Right ventricle myocardium superior (tissue), 1 donor: ENCODE measurements at regions not wholly inside any gene's neighbourhood (a gene's known extent, or its start where the extent isn't known, plus 50 kb on each side); places are given as distances from the start of the nearest gene placed in this dataset.
"Not testable (repeated sequence)": the region's sequence is repeated elsewhere in the genome, so short reads cannot be mapped to it uniquely, and the experiment has no call there.

Source experiments
- ATAC-seq: fragments of 200-7000 bp; cut with Tn5 transposase; one replicate; pipeline ENCODE4 v1.9.1; 2020; ENCODE audit warnings: mild to moderate bottlenecking; ENCODE audit not compliant: poor library complexity
- DNase-seq: peaks from one replicate; pipeline ENCODE4 v3.0.0-alpha.2; 2020
- intact Hi-C: fragments of 100-400 bp; cut with DNase I; formaldehyde crosslinking; loops from one replicate; pipeline ENCODE4 v1.11.2; 2022
- donor health status: DM: no; HTN: yes; CAD: no; lungs with severe emphysema.

DNA sequence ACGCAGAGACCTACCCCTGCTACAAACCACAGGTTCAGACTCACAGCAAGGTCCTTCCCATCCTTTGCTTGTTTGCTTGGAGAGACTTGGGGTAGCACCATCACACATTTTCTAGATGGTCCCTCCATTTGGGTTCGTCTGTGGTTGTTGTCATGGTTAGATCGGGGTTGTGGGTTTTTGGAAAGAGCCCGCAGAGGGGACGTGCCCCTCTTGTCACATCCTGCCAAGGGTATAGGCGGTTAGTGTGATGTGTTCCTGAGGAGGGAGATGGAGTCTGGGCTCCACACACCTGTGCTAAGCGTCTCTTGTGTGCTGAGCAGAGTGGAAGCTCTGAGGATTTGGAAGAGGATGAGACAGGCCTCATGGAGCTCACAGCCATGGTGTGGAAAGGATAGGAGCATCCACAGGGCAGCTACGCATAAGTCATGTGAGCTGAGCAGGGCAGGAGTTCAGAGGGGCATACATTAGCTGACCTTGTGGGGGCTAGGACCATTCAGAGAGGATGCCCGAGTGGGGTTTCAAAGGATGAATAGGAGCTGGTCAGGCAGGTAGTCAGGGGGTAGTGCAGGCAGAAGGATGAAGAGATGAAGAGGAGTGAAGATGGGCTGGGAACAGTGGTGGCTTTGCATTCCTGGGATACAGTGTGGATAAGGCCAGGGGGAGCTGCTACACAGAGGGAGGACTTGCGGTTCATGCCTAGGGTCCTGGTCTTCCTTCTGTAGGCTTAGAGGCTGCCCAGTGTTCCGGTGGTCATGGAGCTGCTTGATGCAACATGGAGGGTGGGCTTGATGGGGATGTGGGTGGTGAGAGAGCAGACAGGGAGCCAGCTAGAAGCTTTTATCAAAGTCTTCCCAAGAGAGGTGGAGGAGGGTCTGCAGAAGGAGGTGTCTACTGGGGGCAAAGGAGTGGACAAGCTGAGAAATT is 62.9 kb downstream of the ACKR3 start:
- intact Hi-C loops: loop anchor here (5.0 kb wide), 1 partner anchor 320 kb away; no protein-coding TSS in a partner anchor
- ATAC-seq (no peak), DNase-seq (no peak)

DNA sequence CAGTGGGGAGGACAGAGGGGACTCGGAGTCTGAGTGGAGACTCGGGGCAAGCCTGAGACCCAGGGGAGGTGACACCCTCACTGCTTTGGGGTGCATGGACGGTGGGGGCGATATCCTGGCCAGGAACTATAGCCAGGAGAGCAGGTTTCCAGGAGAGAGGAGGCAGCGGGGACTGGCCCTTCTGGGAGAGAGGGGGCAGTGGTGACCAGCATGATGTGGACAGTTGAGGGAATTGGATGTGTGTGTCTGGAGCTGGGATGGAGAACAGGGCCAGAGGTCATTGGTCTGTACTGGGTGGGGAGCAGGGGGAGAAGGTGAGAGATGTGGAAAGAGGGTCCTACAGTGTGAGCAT is 63.6 kb downstream of the ACKR3 start:
- ATAC-seq: no peak
- DNase-seq: no peak
- intact Hi-C loops: loop anchor here (5.0 kb wide), 1 partner anchor 321 kb away; no protein-coding TSS in a partner anchor

DNA sequence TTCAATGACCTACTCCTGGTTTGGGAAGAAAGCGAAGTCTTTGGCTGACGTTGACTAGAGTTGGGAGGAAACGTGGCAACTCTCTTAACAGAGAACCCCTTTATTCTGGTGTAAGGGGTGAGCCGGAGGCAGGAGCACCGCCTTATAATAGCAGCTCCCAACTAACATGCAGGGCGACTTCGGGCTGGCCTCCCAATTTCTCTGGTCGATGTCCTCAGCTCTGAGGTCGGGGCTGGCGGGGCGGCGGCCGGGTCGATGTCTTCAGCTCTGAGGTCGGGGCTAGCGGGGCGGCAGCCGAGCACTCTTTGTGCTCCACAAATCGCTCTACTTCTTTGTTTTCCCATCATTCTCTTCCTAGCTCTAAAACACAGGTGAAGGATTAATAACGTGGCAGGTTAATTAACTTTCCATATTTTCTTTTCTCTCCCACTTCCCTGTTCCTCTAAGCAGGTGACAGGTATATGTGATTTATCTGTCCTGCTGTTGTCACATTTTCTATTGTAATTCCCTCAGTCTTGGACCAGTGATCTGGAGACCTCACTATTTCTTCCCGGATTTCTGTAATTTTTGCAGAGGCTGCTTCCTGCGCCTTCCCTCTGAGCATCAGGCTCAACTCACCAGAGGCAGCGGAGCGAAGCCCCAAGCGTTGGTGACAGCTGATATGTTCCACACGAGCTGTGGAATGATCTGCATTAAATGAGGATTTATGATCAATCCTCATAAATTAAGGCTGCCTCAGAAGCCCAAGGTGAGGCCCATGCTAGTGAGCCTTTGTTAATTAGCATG is 64.3 kb downstream of the ACKR3 start:
- no peak for ATAC-seq
- intact Hi-C loops: loop anchor here (5.0 kb wide), 1 partner anchor 322 kb away; no protein-coding TSS in a partner anchor
- DNase-seq: no peak

DNA sequence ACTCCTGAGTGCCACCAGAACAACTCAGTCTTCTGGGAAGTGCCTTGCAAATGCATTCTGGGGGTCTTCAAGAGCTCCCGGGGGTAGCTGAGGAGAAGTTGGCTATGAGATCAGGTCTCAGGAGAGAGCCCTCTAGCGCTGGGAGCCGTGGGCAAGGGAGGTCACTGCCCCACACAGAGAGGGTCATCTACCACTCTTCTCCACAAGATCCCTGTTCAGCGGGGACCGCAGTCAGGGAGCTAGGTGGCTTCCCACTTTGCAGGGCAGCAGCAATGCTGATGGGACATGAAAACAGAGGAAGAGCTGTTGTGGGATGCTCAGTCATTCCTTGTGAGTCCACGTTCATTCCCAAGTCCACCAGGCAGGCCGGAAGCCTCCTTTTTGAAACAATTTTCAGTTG is 66.6 kb downstream of the ACKR3 start:
- intact Hi-C loops: no loop called here
- no peak for DNase-seq
- ATAC-seq: no peak

DNA sequence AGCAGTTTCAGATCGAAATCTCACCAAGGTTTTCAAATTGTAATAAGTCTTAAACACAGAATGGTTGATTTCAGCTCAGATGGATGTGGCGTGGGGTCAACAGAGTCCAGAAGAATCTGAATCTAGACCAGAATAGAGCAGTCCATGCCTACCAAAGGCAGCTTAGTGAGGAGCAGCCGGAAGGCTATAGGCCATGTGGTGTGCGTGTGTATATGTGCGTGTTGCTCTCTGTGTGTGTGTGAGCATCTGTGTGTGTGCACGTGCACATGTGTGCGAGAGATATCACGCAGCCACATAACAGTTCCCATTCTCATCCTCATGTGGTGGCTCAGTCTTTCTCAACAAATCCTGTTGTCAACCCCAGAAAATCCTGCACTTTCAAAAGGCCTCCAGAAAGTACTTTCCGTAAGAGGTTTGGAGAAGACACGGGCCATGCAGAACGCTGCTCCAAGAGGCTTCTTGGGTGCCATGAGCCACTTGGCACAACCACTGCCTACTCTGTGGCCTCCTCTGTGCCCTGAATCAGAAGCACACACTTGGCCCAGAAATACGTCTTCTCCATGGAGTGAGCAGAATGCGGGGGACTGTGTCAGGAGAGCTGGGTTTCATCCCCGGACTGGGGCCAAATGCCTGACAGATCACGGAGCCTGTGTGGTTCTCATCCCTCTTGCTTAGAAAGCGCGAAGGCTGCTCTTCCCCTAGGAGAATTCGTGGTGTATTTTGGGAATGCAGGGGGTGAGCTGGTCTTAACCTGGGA is 67.3 kb downstream of the ACKR3 start:
- ATAC-seq: no peak
- intact Hi-C loops: no loop called here
- no peak for DNase-seq

DNA sequence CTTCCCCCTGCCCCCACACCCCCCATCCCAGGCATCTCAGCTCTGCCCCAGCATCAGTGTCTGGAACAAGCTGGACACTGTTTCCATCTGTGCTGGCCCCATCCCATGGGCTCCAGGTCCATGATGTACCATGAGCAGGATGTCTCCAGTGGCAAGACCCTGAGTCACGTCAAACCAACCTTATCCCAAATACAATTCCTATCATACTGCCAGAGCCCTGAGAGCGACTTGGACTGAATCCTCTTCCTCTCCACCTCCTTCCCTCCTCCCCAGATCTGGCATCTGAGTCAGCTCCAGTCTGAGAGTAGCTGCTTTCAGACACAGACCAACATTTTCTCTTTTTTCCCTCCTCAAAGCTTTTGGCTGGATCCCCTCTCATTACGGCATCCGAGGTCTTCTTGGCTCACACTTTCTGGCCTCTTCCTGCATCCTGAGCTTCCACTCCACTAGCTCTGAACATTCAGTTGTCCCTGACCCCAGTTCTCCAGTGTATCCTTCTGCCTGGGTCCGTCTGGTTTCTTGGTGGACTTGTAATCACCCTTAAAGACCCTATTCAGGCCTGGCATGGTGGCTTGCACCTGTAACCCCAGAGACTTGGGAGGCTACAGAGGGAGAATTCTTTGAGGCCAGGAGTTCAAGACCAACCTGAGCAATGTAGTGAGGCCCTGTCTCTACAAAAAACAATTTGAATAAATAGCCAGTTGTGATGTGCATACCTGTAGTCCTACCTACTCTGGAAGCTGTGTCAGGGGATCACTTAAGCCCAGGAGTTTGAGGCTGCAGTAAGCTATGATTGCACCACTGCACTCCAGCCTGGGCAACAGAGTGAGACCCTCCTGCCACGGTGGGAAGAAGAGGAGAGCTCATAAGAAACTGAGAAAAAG is 68.3 kb downstream of the ACKR3 start:
- no peak for ATAC-seq
- intact Hi-C loops: no loop called here
- no peak for DNase-seq

DNA sequence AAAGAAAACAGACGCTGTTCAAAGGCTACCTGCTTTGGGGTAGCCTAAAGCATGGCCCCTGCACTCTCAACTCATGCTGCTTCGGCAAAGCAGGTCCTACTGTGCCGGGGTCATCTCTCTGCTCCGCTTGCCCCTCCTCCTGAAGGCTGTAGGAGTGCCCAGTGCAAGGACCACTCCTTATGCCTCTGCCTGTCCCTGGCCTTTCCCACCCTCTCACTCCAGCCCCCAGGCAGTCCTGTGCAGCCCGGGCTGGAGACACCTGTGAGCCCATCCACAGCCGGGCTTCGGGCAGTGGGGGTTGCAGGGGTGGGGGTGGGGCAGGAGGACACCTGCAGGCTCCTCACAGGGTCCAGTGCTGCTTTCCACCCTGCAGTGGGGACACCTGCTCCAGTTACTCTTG is 69.1 kb downstream of the ACKR3 start:
- DNase-seq (no peak), ATAC-seq (no peak)
- intact Hi-C loops: no loop called here

DNA sequence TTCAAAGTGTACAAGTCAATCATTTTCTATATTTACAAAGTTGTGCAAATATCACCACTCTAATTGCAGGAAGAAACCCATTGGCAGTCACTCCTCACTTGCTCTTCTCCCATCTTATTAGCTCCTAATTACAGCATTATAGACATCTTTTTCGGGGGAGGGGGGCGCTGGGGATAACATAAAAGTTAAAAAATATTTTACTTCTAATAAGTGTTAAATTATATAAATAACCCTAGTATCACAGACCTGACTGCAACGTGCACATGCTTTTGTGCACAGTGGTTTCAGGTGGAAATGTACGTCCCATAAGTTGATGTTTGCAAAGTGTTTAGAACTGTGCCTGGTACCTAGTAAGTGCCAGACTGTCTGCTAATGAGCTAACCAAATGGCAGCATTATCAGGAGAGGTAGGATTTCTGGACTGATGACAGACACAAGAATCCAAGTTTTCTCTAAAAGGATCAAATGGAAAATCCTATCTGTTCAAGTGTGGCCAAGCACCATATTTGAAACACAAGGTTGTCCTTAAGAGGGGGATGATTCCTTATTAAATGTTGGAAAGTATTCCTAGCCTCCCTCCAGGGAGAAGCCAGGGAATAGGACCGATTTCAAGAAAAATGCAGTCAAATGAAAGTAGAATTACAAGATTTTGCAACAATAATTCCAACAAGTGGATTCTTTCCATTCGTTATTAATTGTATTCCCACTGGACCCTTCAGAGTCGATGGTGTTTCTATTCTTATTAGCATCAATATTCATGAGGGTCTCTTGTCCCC is 70.0 kb downstream of the ACKR3 start:
- no peak for DNase-seq
- no peak for ATAC-seq
- intact Hi-C loops: no loop called here

DNA sequence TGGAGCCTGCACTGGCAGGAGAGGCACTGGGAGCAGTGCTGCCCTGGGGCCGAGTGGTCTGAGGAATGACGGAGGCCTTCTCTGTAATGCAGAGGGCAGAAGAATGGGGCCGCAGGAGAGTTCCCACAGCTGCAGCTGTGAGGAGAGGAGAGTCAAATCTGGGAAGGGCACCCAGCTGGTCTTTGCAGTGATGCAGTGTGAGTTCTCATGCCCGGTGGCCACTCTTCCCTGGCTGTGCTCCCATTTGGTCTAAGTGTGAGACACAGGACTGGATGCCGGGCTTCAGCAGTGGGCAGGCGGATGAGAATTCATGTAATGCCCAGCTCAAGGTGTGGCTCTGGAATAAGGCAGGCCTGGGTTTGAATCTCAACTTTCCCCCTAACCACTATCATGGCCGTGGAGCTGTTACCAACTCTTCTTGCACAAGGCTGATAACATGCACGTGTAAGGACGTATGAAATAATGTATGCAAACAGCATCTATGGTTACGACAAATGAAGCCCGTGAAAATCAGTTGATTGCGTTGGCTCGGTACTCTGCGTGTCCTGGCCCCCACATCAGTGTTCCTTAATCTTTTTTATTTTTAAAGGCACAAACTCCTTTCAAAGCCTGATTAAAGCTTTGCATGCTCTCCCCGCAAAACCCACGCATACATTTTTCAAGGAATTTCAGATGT is 71.6 kb downstream of the ACKR3 start:
- ATAC-seq: no peak
- intact Hi-C loops: no loop called here
- no peak for DNase-seq

DNA sequence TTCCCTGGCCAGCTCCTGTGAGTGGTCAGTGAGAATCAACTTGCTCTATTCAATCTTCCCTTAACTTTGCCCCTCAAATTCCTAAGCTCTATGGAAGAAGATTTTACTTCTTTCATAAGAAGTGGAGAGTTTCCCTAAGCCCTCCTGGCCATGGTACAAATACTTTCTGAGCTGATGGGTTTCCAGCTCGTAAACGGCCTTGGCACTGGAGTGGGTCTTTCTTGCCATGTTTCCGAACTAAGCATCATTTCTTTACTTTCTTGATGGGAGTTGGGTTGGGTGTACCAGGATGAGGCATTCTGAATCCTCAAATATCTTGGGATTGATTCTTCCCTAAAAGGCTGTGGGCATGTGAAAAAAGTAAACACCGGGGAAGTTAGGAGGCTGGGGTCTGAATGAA is 72.5 kb downstream of the ACKR3 start:
- intact Hi-C loops: no loop called here
- ATAC-seq: peak; percentile 4
- DNase-seq: no peak

DNA sequence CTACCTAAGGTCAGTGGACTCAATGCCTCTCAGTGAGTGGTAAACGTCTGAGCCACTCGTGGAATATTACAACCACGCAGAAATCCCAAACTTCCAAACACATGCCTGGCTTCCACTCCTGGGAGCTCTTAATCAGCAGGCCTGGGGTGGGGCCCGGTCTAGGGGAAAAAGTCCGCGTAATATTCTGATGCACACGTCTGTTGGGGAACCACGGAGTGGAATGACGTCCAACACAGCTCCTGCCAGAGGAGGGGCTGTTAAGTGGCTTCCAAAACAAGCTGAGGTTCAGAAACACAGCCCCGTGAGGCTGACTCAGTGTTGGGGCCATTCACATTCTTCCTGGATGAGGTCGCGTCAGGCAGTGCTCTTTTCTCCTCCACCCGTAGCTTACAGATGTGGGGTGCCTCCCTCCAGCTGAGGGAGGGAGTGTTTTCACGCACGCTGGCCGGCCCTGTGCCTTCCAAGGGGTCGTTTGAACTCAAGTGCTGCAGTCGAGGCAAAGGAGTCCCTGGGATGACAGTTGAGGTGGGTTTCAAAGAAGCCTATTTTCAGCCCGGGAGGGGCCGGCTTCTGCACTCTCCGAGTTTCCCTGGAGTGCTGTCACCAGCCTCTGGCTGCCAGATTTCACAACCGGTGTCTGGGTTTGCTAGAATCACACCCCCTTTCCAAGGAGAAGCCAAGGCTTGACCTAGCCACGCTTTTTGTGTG is 73.1 kb downstream of the ACKR3 start:
- intact Hi-C loops: no loop called here

DNA sequence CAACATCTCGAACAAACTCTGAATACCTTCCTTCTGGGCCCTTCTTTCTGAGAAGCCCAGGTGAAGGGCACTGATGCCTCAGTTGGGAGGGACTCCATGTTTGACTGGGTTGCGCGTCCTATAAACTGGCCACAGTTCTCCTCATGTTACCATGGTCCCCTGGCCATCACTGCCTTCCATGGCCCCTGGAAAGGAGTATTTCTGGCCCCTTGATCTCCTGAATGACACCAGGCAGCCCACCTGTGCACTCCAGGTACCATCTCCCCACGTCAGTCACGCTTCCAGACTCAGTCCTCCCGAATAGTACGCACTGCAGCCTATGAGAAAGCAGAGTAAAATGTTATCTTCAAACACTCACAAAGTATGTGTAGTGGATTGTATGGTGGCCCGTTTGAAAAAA is 73.9 kb downstream of the ACKR3 start:
- DNase-seq: no peak
- intact Hi-C loops: no loop called here
- ATAC-seq: no peak

More for the DNA sequence above, 73.1 kb downstream of the ACKR3 start:
- peak; percentile 87 for ATAC-seq
- DNase-seq: peak; percentile 91

DNA sequence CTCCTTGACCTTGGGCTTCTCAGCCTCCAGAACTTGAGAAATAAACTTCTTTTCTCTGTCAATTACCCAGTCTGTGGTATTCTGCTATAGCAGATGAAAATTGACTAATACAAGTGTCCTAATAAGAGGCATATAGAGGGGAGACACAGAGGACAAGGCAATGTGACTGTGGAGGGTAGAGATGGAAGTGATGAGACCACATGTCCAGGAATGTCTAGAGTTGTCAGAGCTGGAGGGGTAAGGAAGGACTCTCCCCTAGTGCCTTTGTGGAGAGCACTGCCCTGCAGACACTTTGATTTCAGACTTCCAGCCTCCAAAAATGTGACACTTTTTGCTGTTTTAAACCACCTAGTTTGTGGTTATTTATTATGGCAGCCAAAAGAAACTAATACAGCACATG is 74.4 kb downstream of the ACKR3 start:
- DNase-seq (no peak), ATAC-seq (no peak)
- intact Hi-C loops: no loop called here

DNA sequence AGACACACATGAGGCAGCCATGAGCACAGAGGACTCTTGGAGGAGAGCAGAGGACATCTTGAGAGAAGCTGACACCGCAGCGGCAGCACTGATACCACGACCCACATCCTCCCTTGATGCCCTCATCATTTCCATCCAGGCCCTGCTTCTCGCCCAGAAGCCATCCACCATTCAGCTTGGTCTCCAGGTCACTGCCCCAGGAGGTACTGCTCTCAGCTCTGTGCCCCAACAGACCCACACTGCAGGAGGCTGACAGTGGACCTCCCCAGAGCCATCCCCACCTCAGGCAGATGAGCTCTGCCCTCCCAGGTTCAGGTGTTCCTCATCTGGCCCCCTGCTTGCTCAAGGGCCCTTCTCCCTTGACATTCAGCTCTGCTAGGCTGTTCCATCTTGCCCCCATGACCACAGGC is 74.9 kb downstream of the ACKR3 start:
- intact Hi-C loops: no loop called here
- no peak for DNase-seq
- ATAC-seq: no peak

DNA sequence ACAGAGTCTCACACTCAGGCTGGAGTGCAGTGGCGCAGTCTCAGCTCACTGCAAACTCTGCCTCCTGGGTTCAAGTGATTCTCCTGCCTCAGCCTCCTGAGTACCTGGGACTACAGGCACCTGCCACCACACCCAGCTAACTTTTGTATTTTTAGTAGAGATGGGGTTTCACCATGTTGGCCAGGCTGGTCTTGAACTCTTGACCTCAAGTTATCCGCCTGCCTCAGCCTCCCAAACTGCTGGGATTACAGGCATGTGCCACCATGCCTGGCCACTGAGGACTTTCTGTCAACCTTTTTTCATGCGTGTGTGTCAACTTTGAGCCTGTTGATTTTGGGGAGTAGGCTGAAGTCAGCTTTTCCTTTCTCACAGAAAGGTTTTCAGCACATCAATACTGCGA is 75.5 kb downstream of the ACKR3 start:
- intact Hi-C loops, DNase-seq, ATAC-seq: not testable (repeated sequence)

DNA sequence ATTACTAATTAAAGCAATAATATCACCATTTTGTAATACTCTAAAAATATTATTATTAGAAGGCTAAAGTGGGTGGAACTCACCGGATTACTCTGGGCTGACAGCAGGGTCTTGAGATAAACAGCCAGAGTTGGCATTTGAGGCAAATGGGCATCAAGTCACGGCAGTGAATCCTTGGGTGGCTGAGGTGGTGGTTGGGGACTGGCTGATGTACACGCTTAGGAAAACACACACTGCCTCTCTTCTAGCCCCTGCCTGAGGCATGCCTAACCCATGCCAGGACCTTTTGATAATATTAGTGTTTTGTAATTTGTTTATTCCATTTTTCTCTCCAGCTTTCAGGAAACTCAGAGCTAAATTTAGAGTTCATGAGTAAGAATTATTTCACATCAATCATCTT is 76.8 kb downstream of the ACKR3 start:
- DNase-seq (no peak), ATAC-seq (no peak)
- intact Hi-C loops: no loop called here
